ENCODE measurements at regions not wholly inside any gene's neighbourhood (a gene's known extent, or its start where the extent isn't known, plus 50 kb on each side); places are given as distances from the start of the nearest gene placed in this dataset.

DNA sequence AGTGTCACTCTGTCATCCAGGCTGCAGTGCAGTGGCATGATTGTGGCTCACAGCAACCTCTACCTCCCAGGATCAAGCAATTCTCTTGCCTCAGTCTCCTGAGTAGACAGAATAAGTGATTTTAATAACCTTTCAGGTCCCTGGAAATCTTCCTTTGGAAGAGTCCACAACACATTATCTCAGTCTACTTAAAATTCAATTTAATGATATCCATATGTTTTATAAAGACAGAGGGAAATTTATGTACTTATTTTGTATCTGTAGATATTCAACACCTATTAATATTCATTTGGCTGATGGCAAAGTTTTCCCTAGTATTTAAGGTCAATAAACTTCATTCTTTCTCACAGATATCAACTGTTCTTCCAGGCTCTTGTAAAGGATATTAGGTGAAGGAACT, 881.4 kb upstream of the GJE1 start:
- Histone ChIP-seq H3K4me3 (ENCODE audit: low read length) (no peak overlapping the region), H3K9me2 (replicated peaks; ENCODE audit: insufficient read depth, low read length) (no peaks in the 10 kb centered on the region)

DNA sequence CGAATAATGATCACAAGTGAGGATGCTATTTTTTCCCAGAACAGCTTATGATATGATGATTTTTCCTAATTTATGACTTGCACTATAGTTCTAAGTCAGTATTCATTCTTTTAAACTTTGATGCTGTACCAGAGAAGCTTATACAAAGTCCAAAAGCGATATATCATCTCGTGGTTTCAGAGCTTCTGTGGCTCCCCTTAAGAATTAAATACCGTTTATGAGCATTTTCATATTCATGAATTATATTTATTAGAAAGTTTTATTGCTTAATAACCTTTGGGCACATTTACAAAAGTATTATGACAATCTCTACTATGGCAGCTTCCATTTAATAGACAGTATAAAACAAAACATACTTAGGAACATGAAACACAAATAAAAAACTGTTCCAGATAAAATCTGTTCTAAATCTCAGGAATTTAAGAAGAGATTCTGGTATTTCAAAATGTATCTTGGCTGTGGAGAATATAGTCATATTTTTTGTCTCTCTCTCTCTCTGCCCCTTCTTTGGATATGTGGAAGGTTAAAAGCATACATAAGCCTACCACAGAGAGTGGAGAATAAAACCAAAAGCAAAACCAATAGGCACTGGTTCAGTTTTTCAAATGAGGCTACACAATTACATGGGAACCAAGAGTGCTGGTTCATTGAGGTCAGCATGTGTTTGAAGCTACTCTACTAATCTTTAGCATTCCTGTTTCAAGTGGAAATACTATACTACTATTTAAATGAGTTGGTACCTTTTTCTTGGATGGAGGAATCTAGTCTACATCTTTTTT, 884.5 kb upstream of the GJE1 start:
- H4K20me1 ChIP-seq (ENCODE audit: insufficient read depth, low read depth, low read length) = no peaks in the 10 kb centered on the region
- no peaks in the 10 kb centered on the region for H3K9me3 ChIP-seq (ENCODE audit: low read length)
- H3K9ac ChIP-seq (ENCODE audit: low read length) = no peak overlapping the region
- H3K4me1 ChIP-seq (ENCODE audit: low read length) = no peaks in the 10 kb centered on the region
- H3K79me2 ChIP-seq (ENCODE audit: low read length) = no peaks in the 10 kb centered on the region
- H3K4me2 ChIP-seq (ENCODE audit: low read depth, low read length, poor library complexity, severe bottlenecking) = no peak overlapping the region
- H3K9me2 ChIP-seq (replicated peaks; ENCODE audit: insufficient read depth, low read length) = no peaks in the 10 kb centered on the region
- no peak overlapping the region for H3K27ac ChIP-seq (ENCODE audit: low read length)
- H2AFZ ChIP-seq (ENCODE audit: low read length) = no peak overlapping the region
- H3K36me3 ChIP-seq (ENCODE audit: insufficient read depth, low read length) = no peaks in the 10 kb centered on the region
- no peak overlapping the region for H3K4me3 ChIP-seq (ENCODE audit: low read length)
- DNase-seq = no peak
- no peaks in the 10 kb centered on the region for H3K27me3 ChIP-seq (ENCODE audit: low read length)

More for the DNA sequence above, 881.4 kb upstream of the GJE1 start:
- Histone ChIP-seq H3K4me1 (ENCODE audit: low read length) (no peaks in the 10 kb centered on the region), H3K9ac (ENCODE audit: low read length) (no peak overlapping the region), H3K9me3 (ENCODE audit: low read length) (no peaks in the 10 kb centered on the region), H3K79me2 (ENCODE audit: low read length) (no peaks in the 10 kb centered on the region), H3K27me3 (ENCODE audit: low read length) (no peaks in the 10 kb centered on the region), H2AFZ (ENCODE audit: low read length) (no peak overlapping the region), H3K4me2 (ENCODE audit: low read depth, low read length, poor library complexity, severe bottlenecking) (no peak overlapping the region), H3K27ac (ENCODE audit: low read length) (no peak overlapping the region), H3K36me3 (ENCODE audit: insufficient read depth, low read length) (no peaks in the 10 kb centered on the region), H4K20me1 (ENCODE audit: insufficient read depth, low read depth, low read length) (no peaks in the 10 kb centered on the region)
- DNase-seq = no peak

DNA sequence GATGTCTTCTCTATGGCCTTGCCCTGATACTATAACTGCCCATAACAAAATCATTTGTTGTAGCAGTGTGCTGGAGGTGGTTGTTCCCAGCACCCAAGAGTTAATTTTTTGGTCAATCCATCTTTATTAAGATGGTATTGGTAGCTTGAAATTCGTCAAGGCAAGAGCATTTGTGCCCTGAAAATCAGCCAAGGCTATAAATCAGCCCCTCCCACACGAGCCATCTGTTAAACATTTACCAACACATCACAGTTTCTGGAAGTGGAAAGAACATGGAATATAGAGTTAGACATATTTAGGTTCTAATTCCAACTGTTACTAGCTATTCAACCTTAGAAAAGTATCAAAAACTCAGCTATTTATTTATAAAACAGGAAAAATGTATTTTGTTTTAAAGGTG, 888.4 kb upstream of the GJE1 start:
- Histone ChIP-seq H3K9me2 (replicated peaks; ENCODE audit: insufficient read depth, low read length) (no peaks in the 10 kb centered on the region), H3K27me3 (ENCODE audit: low read length) (no peaks in the 10 kb centered on the region), H3K36me3 (ENCODE audit: insufficient read depth, low read length) (no peaks in the 10 kb centered on the region), H3K4me3 (ENCODE audit: low read length) (no peak overlapping the region), H3K9ac (ENCODE audit: low read length) (no peak overlapping the region), H2AFZ (ENCODE audit: low read length) (no peak overlapping the region), H3K79me2 (ENCODE audit: low read length) (no peaks in the 10 kb centered on the region), H4K20me1 (ENCODE audit: insufficient read depth, low read depth, low read length) (no peaks in the 10 kb centered on the region), H3K27ac (ENCODE audit: low read length) (no peak overlapping the region), H3K4me2 (ENCODE audit: low read depth, low read length, poor library complexity, severe bottlenecking) (no peak overlapping the region), H3K4me1 (ENCODE audit: low read length) (no peaks in the 10 kb centered on the region), H3K9me3 (ENCODE audit: low read length) (no peaks in the 10 kb centered on the region; the same call in 1 of the 2 replicates)
- no peak for DNase-seq

DNA sequence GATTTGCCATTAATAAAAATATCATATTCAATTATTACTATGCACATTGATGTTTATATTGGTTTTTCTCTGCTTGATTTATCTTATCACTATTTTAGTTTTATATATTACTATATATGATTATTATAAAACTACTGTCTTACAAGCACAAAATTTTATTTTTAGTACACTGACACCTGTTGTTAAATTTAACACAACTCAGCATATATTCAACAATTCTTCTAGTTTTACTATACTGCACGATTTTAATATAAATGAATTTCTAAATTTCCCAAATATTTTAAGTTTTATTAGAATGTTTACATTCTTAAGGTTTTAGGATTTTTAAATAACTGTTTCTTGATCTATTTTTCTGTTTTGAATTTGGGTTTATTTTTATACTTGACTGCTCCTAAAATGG, 889.8 kb upstream of the GJE1 start:
- Histone ChIP-seq H3K9me2 (replicated peaks; ENCODE audit: insufficient read depth, low read length) (no peaks in the 10 kb centered on the region), H2AFZ (ENCODE audit: low read length) (no peak overlapping the region), H3K4me3 (ENCODE audit: low read length) (no peak overlapping the region), H3K27me3 (ENCODE audit: low read length) (no peaks in the 10 kb centered on the region), H3K4me1 (ENCODE audit: low read length) (no peaks in the 10 kb centered on the region), H3K4me2 (ENCODE audit: low read depth, low read length, poor library complexity, severe bottlenecking) (no peak overlapping the region), H4K20me1 (ENCODE audit: insufficient read depth, low read depth, low read length) (no peaks in the 10 kb centered on the region), H3K9me3 (ENCODE audit: low read length) (no peaks in the 10 kb centered on the region; the same call in 1 of the 2 replicates), H3K27ac (ENCODE audit: low read length) (no peak overlapping the region), H3K79me2 (ENCODE audit: low read length) (no peaks in the 10 kb centered on the region), H3K9ac (ENCODE audit: low read length) (no peak overlapping the region), H3K36me3 (ENCODE audit: insufficient read depth, low read length) (no peaks in the 10 kb centered on the region)
- no peak for DNase-seq

DNA sequence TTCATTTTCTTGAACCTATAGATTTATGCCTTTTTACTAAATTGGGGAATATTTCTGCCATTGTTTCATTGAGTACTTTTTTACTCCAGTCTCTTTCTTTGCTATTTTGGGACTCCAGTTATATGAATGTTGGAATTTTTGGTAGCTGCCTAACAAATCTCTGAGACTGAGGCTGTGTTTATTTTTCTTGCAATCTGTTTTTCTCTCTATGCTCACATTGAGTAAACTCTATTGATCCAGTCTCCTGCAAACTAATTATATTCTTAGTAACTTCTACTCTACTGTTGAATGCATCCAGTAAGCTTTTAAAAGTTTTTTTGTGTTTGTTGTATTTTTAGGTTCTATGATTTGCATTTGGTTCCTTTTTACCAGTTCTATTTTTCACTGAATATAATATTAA, 903.4 kb upstream of the GJE1 start:
- Histone ChIP-seq H3K36me3 (ENCODE audit: insufficient read depth, low read length) (no peaks in the 10 kb centered on the region), H4K20me1 (ENCODE audit: insufficient read depth, low read depth, low read length) (no peaks in the 10 kb centered on the region), H3K4me2 (ENCODE audit: low read depth, low read length, poor library complexity, severe bottlenecking) (no peak overlapping the region), H3K4me3 (ENCODE audit: low read length) (no peak overlapping the region), H3K9me3 (ENCODE audit: low read length) (peaks cover 1% of the 10 kb centered on the region; the same call in 1 of the 2 replicates), H2AFZ (ENCODE audit: low read length) (no peak overlapping the region), H3K9ac (ENCODE audit: low read length) (no peak overlapping the region), H3K4me1 (ENCODE audit: low read length) (no peaks in the 10 kb centered on the region), H3K9me2 (replicated peaks; ENCODE audit: insufficient read depth, low read length) (no peaks in the 10 kb centered on the region), H3K27ac (ENCODE audit: low read length) (no peak overlapping the region), H3K79me2 (ENCODE audit: low read length) (no peaks in the 10 kb centered on the region), H3K27me3 (ENCODE audit: low read length) (no peaks in the 10 kb centered on the region)
- no peak for DNase-seq

GRCh38 chr6:141218583-141218982, 914.1 kb upstream of the GJE1 start:
- H3K4me3 ChIP-seq (ENCODE audit: low read length) = no peak overlapping the region
- H3K4me1 ChIP-seq (ENCODE audit: low read length) = no peaks in the 10 kb centered on the region
- no peak overlapping the region for H3K9ac ChIP-seq (ENCODE audit: low read length)
- H3K27me3 ChIP-seq (ENCODE audit: low read length) = no peaks in the 10 kb centered on the region
- H3K9me2 ChIP-seq (replicated peaks; ENCODE audit: insufficient read depth, low read length) = no peaks in the 10 kb centered on the region; the same call in 1 of the 2 replicates
- H2AFZ ChIP-seq (ENCODE audit: low read length) = no peak overlapping the region
- DNase-seq = no peak
- no peaks in the 10 kb centered on the region for H4K20me1 ChIP-seq (ENCODE audit: insufficient read depth, low read depth, low read length)
- no peak overlapping the region for H3K27ac ChIP-seq (ENCODE audit: low read length)
- no peaks in the 10 kb centered on the region for H3K79me2 ChIP-seq (ENCODE audit: low read length)
- H3K36me3 ChIP-seq (ENCODE audit: insufficient read depth, low read length) = no peaks in the 10 kb centered on the region
- no peak overlapping the region for H3K4me2 ChIP-seq (ENCODE audit: low read depth, low read length, poor library complexity, severe bottlenecking)
- peaks cover 10% of the 10 kb centered on the region for H3K9me3 ChIP-seq (ENCODE audit: low read length)

DNA sequence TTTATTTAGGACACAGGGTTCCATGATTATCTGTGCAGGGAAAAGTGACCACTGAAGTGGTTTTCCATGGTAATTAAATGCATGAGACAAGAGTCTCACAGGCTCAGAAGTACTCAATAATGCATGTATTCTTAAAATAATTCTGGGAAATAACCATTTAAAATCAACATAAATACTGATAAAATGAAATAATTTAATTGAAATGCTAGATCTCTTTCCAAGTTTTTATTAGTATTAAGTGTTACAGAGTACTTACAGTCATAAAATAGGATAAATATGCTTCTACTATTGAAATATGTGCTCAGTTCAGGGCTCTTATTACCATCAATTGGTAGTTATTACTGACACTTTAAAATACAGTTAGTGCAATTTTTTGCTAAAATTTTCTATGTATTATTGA, 916.0 kb upstream of the GJE1 start:
- Histone ChIP-seq H3K36me3 (ENCODE audit: insufficient read depth, low read length) (no peaks in the 10 kb centered on the region), H3K9me2 (replicated peaks; ENCODE audit: insufficient read depth, low read length) (peaks cover 2% of the 10 kb centered on the region; the same call in 1 of the 2 replicates), H3K9ac (ENCODE audit: low read length) (no peak overlapping the region), H3K27ac (ENCODE audit: low read length) (no peak overlapping the region), H3K4me2 (ENCODE audit: low read depth, low read length, poor library complexity, severe bottlenecking) (no peak overlapping the region), H3K79me2 (ENCODE audit: low read length) (no peaks in the 10 kb centered on the region), H3K9me3 (ENCODE audit: low read length) (peaks cover 10% of the 10 kb centered on the region), H3K4me3 (ENCODE audit: low read length) (no peak overlapping the region), H4K20me1 (ENCODE audit: insufficient read depth, low read depth, low read length) (no peaks in the 10 kb centered on the region), H2AFZ (ENCODE audit: low read length) (no peak overlapping the region), H3K27me3 (ENCODE audit: low read length) (no peaks in the 10 kb centered on the region), H3K4me1 (ENCODE audit: low read length) (no peaks in the 10 kb centered on the region)
- no peak for DNase-seq

GRCh38 chr6:141212296-141212695, 920.4 kb upstream of the GJE1 start:
- Histone ChIP-seq H3K4me1 (ENCODE audit: low read length) (no peaks in the 10 kb centered on the region), H3K27ac (ENCODE audit: low read length) (no peak overlapping the region), H3K4me3 (ENCODE audit: low read length) (no peak overlapping the region), H3K79me2 (ENCODE audit: low read length) (no peaks in the 10 kb centered on the region), H3K9me2 (replicated peaks; ENCODE audit: insufficient read depth, low read length) (peaks cover 3% of the 10 kb centered on the region; the same call in 1 of the 2 replicates), H4K20me1 (ENCODE audit: insufficient read depth, low read depth, low read length) (no peaks in the 10 kb centered on the region), H3K9ac (ENCODE audit: low read length) (no peak overlapping the region), H3K9me3 (ENCODE audit: low read length) (no peaks in the 10 kb centered on the region), H3K4me2 (ENCODE audit: low read depth, low read length, poor library complexity, severe bottlenecking) (no peak overlapping the region), H2AFZ (ENCODE audit: low read length) (no peak overlapping the region), H3K36me3 (ENCODE audit: insufficient read depth, low read length) (no peaks in the 10 kb centered on the region), H3K27me3 (ENCODE audit: low read length) (no peaks in the 10 kb centered on the region)
- no peak for DNase-seq

Measured in Karpas-422 (cell line).